HG03280 (cell line): ENCODE measurements at regions not wholly inside any gene's neighbourhood (a gene's known extent, or its start where the extent isn't known, plus 50 kb on each side); places are given as distances from the start of the nearest gene placed in this dataset.
"Not testable (repeated sequence)": the region's sequence is repeated elsewhere in the genome, so short reads cannot be mapped to it uniquely, and the experiment has no call there.

Experiments used
- ATAC-seq: cut with Tn5 transposase; IDR thresholded peaks from one replicate; pipeline ENCODE4 v1.9.1; 2021; ENCODE audit warnings: mild to moderate bottlenecking, moderate library complexity; ENCODE audit not compliant: unreplicated experiment

DNA sequence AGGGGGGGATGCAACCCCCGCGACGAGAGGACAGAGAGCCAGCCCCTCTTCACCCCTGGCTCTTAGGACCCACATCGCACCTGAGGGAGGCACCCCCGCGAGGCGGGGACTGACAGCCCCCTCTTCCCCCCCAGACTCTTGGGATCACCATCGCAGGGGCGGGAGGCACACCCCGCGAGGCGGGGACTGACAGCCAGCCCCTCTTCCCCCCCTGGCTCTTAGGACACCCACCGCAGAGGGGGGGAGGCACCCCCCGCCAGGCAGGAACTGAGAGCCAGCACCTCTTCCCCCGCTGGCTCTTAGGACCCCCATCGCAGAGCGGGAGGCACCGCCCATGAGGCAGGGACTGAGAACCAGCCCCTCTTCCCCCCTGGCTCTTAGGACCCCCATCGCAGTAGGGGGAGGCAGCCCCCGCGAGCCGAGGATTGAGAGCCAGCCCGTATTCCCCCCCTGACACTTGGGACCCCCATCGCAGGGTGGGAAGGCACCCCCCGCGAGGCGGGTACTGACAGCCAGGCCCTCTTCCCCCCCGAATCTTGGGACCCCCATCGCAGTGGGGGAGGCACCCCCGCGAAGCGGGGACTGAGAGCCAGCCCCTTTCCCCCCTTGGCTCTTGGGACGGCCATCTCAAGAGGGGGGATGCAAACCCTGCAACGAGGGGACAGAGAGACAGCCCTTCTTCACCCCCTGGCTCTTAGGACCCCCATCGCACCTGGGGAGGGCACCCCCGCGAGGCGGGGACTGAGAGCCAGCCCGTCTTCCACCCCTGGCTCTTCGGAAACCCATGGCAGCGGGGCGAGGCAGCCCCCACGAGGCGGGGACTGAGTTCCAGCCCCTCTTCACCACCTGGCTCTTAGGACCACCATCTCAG, 2425.1 kb upstream of the PCDH20 start:
- ATAC-seq: no peak

DNA sequence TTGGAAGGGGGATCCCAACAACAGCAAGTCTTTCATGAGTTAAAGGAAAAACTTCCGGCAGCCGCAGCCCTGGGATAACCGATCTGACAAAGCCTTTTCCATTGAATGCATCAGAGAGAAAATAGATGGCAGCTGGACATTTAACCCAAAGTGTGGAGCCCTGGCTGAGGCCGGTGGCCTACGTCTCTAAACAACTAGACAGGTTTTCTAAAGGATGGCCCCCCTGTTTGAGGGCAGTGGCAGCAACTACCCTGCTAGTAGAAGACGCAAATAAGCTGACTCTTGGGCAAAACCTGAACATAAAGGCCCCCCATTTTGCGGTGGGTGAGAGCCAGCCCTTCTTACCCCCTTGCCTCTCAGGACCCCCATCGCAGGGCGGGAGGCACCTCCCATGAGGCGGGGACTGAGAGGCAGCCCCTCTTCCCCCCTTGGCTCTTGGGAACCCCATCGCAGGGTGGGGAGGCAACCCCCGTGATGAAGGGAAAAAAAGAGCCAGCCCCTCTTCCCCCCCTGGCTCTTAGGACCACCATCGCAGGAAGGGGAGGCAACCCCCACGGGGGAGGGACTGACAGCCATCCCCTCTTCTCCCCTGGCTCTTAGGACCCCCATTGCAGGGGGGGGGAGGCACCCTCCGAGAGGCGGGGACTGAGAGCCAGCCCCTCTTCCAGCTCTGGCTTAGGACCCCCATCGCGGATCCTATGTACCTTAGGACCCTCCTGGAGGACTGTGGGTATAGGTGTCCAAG, 2422.9 kb upstream of the PCDH20 start:
- no peak for ATAC-seq

- not testable (repeated sequence) for ATAC-seq
Observed at GRCh38 chr13:63837701-63838100, 2422.1 kb upstream of the PCDH20 start.

GRCh38 chr13:63829609-63830008, 2414.0 kb upstream of the PCDH20 start:
- ATAC-seq: not testable (repeated sequence)

DNA sequence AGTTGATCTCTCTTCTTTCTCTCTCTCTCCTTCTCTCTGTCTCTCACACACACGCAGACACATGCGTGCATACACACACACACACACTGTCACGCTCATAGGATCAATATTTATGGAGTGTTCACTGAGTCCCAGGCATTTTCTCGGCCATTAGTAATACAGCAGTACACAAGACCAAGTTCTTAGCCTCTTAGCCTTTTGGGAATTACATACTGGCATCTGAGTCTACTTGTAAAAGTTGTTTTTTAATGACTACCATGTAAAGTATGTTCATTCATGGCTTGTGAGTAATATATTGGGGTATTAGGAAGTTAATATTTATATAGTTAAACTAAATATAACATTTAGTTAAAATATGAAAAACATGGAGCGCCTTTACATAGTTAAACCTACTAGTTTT, 2406.1 kb upstream of the PCDH20 start:
- ATAC-seq: not testable (repeated sequence)

GRCh38 chr13:63811428-63812004, 2395.9 kb upstream of the PCDH20 start:
- not testable (repeated sequence) for ATAC-seq

DNA sequence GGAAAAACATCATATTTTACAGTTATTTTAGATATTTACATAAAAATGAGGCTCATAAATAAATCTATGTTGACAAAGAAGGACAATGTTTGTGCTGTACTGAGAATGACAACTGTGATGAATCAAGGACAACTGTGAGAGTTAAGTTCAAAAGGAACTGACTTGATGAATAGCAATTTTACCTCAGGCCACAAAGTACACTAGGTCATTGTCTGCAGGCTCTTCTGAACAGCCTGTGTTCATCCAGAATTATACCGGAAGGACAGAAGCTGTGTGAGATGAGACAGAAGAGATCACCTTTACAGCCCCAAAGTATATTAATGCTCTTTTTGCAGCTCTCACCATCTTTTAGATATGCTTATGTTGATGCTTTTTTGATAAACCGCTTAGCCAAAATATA, 2375.5 kb upstream of the PCDH20 start:
- ATAC-seq: not testable (repeated sequence)

- ATAC-seq: no peak
Observed at GRCh38 chr13:63774133-63774532, 2358.5 kb upstream of the PCDH20 start.

GRCh38 chr13:63773476-63773875, 2357.8 kb upstream of the PCDH20 start:
- no peak for ATAC-seq

DNA sequence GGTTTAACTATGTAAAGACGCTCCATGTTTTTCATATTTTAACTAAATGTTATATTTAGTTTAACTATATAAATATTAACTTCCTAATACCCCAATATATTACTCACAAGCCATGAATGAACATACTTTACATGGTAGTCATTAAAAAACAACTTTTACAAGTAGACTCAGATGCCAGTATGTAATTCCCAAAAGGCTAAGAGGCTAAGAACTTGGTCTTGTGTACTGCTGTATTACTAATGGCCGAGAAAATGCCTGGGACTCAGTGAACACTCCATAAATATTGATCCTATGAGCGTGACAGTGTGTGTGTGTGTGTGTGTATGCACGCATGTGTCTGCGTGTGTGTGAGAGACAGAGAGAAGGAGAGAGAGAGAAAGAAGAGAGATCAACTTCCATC, 2342.0 kb upstream of the PCDH20 start:
- ATAC-seq: not testable (repeated sequence)

GRCh38 chr13:63749857-63750256, 2334.2 kb upstream of the PCDH20 start:
- not testable (repeated sequence) for ATAC-seq

GRCh38 chr13:63741814-63742101, 2326.1 kb upstream of the PCDH20 start:
- ATAC-seq: not testable (repeated sequence)

DNA sequence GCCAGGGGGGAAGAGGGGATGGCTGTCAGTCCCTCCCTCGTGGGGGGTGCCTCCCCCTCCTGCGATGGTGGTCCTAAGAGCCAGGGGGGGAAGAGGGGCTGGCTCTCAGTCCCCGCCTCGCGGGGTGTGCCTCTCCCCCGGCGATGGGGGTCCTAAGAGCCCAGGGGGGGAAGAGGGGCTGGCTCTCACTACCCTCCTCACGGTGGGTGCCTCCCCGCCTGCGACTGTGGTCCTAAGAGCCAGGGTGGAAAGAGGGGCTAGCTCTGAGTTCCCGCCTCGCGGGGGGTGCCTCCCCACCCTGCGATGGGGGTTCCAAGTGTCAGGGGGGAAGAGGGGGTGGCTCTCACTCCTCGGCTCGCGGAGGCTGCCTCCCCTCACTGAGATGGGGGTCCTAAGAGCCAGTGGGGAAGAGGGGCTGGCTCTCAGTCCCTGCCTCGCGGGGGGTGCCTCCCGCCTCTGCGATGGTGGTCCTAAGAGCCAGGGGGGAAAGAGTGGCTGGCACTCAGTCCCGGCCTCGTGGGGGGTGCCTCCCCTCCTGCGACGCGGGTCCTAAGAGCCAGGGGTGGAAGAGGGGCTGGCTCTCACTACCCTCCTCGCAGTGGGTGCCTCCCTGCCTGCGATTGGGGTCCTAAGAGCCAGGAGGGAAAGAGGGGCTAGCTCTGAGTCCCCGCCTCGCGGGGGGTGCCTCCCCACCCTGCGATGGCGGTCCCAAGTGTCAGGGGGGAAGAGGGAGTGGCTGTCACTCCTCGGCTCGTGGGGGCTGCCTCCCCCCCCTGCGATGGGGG, 2325.6 kb upstream of the PCDH20 start:
- no peak for ATAC-seq

- not testable (repeated sequence) for ATAC-seq
Observed at GRCh38 chr13:63739112-63739735, 2323.6 kb upstream of the PCDH20 start.

GRCh38 chr13:63737418-63737817, 2321.8 kb upstream of the PCDH20 start:
- ATAC-seq: no peak

DNA sequence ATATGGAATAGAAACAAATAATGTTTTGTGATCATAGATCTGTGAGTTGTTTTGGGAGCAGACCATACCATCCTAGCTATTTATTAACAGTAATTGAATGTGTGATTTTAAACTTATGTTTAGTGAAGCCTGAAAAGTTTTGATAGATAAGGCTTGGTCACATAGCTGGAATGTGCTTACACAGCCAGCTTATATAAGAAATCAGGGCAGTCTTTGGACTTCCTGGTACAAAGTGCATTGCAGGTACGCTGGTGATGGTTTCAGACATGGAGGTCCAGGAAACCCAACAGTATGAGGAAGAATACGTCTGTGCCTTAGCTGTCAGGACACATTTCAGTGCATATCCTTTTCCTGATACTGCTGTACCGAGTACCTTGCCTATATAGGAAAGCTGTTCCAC, 2316.2 kb upstream of the PCDH20 start:
- ATAC-seq: no peak

DNA sequence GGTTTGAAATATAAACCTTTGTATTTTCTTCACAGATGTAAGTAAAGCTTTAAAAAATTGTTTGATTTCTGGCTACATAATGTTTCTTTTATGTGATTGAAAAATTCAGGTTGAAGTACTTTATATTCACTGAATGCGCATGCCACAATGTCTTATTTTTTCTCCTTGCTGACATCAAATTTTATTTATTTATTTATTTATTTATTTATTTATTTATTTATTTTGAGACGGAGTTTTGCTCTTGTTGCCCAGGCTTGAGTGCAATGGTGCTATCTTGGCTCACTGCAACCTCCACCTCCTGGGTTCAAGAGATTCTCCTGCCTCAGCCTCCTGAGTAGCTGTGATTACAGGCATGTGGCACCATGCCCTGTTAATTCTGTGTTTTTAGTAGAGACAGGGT, 2296.5 kb upstream of the PCDH20 start:
- ATAC-seq: not testable (repeated sequence)

- ATAC-seq: no peak
Observed at GRCh38 chr13:63706751-63707150, 2291.1 kb upstream of the PCDH20 start.

DNA sequence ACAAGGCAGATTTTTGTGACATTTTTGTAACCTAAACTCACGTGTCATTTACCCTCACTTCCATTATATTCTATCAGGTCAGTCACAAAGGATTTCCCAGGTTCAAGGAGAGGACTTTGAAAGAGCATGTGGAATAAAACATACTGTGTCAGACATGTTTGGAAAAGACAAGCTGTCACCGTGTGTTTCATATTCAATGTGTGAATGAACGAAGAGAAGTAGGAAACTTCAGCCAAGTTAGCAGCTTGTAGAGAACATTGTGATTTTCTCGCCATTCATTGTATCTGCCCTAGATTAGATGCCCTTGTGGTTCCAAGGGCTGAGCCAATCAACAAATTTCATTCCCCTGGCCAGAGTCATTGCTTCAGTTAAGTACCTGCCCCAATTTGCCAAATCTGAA, 2288.9 kb upstream of the PCDH20 start:
- no peak for ATAC-seq

DNA sequence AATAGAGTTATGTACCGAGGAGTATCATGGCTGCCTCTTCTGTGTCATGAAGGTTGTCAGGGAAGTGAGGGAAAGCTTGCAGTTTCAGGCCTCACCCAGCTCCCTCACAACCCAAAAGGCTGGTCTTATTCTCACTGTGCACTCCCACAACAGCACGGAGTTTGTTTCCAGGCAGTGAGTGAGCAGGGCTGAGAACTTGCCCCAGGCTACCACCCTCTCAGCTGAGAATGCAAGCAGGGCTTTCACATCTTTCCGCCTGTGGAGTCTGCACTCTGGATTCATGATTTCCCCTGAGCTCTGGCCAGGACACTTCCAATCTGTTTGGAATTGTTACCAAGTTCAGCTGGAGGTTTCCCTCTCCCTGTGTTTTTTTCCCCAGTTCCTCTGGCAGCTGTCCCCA, 2284.7 kb upstream of the PCDH20 start:
- ATAC-seq: no peak

DNA sequence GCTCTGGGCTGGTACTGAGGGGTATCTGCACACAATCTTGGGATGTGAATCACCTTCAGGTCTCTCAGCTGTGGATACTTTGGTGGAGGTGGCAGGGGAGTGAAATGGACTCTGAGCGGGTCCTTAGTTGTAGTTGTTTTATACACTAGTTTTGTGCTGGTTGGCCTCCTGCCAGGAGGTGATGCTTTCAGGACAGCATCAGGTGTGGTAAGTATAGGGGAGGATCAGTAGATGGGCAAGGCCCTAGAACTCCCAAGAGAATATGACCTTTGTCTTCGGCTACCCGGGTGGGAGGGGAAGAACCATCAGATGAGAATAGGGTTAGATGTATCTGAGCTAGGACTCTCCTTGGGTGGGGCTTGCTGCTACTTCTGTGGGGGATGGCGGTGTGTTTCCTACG, 2284.3 kb upstream of the PCDH20 start:
- ATAC-seq: no peak
